ENCODE measurements at regions not wholly inside any gene's neighbourhood (a gene's known extent, or its start where the extent isn't known, plus 50 kb on each side); places are given as distances from the start of the nearest gene placed in this dataset.

- TF ChIP-seq CTCF (conservative IDR thresholded peaks at IDR 0.05) (no peak), ZFX (IDR thresholded peaks at IDR 0.05) (no peak)
These were observed 333.9 kb upstream of the CCDC196 start for GRCh38 chr14:66152302-66152701.
